GM12873 (cell line): ENCODE measurements at regions not wholly inside any gene's neighbourhood (a gene's known extent, or its start where the extent isn't known, plus 50 kb on each side); places are given as distances from the start of the nearest gene placed in this dataset.

Source experiments
- TF ChIP-seq, protein P1 (sequence below): IDR thresholded peaks from 2 replicates; pipeline ENCODE4 v1.5.1; 2012; ENCODE audit warnings: low read depth, mild to moderate bottlenecking, moderate library complexity, low read length, control low read depth; ENCODE audit not compliant: insufficient read depth; ENCODE audit errors: missing control alignments

DNA sequence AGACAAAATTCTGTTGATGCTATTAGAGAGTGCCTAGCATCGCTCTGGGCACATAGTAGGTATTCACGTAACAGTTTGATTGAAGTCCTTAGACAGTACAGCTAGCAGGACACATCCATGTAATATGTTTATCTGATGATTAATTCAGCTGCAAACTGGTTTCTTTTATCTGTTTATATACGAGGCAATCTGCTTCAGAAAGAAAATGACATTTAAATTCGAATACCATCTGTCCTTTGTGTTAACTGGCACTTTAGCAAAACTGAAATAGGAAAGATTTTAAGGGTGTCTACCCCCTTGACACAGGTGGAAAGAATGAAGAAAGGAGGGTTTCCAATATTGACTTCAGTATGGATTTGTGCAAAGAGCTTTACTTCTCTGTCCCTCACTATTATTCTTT lies 192.5 kb downstream of the MFSD1 start:
- TF ChIP-seq, protein P1, sequence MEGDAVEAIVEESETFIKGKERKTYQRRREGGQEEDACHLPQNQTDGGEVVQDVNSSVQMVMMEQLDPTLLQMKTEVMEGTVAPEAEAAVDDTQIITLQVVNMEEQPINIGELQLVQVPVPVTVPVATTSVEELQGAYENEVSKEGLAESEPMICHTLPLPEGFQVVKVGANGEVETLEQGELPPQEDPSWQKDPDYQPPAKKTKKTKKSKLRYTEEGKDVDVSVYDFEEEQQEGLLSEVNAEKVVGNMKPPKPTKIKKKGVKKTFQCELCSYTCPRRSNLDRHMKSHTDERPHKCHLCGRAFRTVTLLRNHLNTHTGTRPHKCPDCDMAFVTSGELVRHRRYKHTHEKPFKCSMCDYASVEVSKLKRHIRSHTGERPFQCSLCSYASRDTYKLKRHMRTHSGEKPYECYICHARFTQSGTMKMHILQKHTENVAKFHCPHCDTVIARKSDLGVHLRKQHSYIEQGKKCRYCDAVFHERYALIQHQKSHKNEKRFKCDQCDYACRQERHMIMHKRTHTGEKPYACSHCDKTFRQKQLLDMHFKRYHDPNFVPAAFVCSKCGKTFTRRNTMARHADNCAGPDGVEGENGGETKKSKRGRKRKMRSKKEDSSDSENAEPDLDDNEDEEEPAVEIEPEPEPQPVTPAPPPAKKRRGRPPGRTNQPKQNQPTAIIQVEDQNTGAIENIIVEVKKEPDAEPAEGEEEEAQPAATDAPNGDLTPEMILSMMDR, result no peak

DNA sequence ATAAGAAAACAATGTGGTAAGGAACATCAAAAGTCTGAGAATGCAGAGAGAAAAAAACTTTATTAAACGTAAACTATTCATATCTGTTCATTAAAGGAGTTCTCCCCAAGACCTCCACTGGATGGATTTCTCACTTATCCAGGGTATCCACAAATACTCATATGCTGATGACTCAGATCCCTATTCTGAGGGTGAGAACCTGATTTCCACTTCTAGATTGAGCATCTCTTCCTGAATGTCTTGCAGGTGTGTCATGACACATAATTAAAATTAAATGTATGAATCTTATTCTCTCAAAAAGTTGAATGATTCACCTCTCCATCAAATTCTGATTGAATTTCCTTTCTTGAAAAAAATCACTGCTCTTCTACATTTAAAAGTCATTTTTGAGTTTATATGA lies 199.9 kb downstream of the MFSD1 start:
- TF ChIP-seq, protein P1, result no peak

DNA sequence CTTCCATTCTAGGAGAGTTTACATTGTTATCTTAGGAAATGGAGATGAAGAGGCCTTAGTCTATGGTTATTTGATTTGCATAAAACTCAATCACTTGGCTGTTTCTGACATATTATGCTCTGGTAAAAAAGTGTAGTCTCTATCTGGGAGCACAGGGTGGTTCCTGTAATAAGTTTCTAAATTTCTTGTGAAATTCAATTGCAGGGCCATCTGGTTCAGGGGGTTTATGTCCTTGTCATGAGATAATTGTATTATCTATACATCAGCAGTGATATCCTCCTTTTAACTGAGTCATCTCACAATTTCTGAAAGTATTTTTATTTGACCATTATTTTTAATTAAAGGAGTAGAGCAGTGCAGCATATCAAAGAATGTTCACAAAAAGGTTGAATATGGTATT lies 203.3 kb downstream of the MFSD1 start:
- TF ChIP-seq, protein P1, result no peak

DNA sequence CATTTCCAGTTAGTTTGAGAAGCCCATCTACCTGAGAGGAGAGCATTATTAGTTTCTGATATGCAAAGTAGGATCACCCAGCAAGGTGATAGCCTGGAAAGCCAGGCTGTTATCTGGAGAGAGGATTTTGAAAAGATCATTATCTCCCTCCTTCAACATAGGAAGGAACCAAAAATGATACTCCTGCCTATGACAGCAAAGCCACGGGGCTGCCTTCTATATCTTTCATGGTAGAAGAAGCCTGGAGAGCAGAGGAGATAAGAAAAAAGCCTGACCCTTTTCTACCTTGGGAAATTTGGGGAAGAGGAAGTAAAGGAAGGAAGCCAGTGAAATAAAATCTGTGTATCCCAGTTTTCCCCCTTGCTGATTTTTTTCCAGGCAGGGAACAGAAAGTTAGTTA lies 205.5 kb downstream of the MFSD1 start:
- TF ChIP-seq, protein P1, result no peak

DNA sequence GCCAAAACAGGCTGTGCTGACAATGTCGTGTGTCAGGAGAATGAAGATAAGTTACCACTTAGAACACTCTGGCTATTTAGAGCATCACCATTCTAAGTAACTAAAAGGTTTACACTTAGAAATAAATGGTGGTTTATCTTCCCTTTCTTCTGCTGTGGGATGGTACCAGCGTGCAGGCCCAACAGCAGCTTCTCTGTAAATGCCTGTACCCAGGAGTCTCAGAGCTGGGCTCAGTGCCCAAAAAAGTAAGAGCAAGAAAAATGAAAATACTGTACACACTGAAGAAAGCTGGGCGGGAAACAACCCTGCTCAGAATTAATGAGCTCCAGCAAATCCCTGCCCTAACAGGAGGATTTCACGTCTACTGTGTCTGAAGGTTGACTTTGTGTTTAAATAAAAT lies 206.5 kb downstream of the MFSD1 start:
- TF ChIP-seq, protein P1, result no peak

DNA sequence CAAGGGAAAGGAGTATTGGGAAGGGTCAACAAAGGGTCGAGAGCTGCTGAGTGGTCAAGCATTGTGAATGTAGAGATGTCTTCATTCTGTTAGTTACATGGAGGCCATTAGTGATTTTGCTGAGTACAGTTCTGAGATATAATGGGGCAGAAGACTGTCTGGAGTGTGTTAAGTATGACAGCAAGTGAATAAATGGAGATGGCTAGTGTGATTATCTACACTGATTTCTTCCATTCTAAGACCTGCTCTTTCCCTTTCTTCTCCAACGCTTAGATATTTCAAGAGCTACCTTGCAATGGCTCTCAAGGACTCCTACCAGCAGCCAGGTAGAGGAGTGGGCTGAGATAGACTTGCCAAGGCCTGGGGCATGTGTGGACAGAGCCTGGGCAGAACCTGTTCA lies 216.5 kb downstream of the MFSD1 start:
- TF ChIP-seq, protein P1, result no peak

DNA sequence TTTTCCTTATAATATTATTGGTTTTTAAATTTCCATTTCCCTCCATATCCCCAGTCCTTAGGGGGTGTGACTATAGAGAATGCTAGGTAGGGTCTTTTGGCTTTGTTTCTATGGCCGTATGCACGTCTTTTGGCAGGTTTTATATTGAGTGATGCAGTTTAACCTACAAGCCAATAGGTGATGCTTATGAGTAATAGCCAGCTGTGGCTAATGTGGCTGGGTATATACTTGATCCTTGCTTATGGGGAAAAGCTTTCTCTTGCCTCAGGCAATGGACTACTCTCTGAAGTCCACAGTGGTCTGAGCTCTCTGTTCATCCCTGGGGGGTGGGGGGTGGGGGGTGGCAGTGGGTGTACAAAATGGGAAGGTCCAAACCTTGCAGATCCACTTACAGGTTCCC lies 223.9 kb downstream of the MFSD1 start:
- TF ChIP-seq, protein P1, result no peak
